Esophagus squamous epithelium (tissue), 4 donors: ENCODE measurements at regions not wholly inside any gene's neighbourhood (a gene's known extent, or its start where the extent isn't known, plus 50 kb on each side); places are given as distances from the start of the nearest gene placed in this dataset.

Source experiments
- CTCF ChIP-seq, 6 experiments: fragments of 450-650 bp in 4 of 6; fragments of 200-600 bp in 2 of 6; sonication (generic) in 2 of 6; IDR thresholded peaks; one replicate each; pipeline ENCODE4 v1.5.1; 2016 to 2019; ENCODE audit warnings: antibody characterized with exemption in 6 of 6, mild to moderate bottlenecking in 4 of 6, moderate library complexity in 4 of 6
- POLR2A ChIP-seq, 4 donors: fragments of 450-650 bp; IDR thresholded peaks; one replicate each; pipeline ENCODE4 v1.6.1; 2017; ENCODE audit warnings: antibody characterized with exemption in 4 of 4, mild to moderate bottlenecking in 4 of 4, moderate library complexity in 3 of 4

GRCh38 chr3:59510576-59510975, 460.8 kb upstream of the CFAP20DC start:
- TF ChIP-seq CTCF (IDR thresholded peaks at IDR 0.05) (no peak), POLR2A (IDR thresholded peaks at IDR 0.05) (no peak)
